DND-41 (cell line): ENCODE measurements at regions not wholly inside any gene's neighbourhood (a gene's known extent, or its start where the extent isn't known, plus 50 kb on each side); places are given as distances from the start of the nearest gene placed in this dataset.

Experiments
- EZH2 ChIP-seq: IDR thresholded peaks from 3 replicates; pipeline ENCODE4 v1.6.1; 2012; ENCODE audit warnings: borderline replicate concordance, low read depth, mild to moderate bottlenecking, moderate library complexity, low read length, inconsistent platforms; ENCODE audit not compliant: severe bottlenecking
- TF ChIP-seq, protein P1 (sequence below): IDR thresholded peaks from 2 replicates; pipeline ENCODE4 v1.5.1; 2012; ENCODE audit warnings: borderline replicate concordance, low read length, moderate library complexity, mild to moderate bottlenecking; ENCODE audit not compliant: poor library complexity, severe bottlenecking; ENCODE audit errors: extremely low read depth

DNA sequence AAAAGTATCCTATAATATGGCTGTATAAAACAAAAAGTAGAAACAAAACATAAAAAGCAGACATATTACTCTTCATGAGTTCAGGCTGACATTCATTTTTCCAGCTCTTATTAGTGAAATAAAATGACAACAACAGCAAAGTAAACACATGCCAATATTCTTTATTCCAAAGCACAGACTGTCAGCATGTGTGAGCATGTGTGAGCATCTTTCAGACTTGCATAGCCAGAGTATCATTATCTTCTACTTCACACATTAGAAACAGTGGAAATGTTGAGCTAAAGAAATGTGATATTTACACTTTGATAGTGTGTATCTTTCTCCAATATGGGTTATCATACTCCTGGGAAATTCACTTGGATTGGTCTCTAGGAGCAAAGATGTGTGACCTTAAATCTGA, 476.6 kb upstream of the TMEM132C start:
- TF ChIP-seq, protein P1, sequence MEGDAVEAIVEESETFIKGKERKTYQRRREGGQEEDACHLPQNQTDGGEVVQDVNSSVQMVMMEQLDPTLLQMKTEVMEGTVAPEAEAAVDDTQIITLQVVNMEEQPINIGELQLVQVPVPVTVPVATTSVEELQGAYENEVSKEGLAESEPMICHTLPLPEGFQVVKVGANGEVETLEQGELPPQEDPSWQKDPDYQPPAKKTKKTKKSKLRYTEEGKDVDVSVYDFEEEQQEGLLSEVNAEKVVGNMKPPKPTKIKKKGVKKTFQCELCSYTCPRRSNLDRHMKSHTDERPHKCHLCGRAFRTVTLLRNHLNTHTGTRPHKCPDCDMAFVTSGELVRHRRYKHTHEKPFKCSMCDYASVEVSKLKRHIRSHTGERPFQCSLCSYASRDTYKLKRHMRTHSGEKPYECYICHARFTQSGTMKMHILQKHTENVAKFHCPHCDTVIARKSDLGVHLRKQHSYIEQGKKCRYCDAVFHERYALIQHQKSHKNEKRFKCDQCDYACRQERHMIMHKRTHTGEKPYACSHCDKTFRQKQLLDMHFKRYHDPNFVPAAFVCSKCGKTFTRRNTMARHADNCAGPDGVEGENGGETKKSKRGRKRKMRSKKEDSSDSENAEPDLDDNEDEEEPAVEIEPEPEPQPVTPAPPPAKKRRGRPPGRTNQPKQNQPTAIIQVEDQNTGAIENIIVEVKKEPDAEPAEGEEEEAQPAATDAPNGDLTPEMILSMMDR: no peak
- TF ChIP-seq EZH2: no peak
